Breast epithelium (tissue), 3 donors: ENCODE measurements at regions not wholly inside any gene's neighbourhood (a gene's known extent, or its start where the extent isn't known, plus 50 kb on each side); places are given as distances from the start of the nearest gene placed in this dataset.
"Not testable (repeated sequence)": the region's sequence is repeated elsewhere in the genome, so short reads cannot be mapped to it uniquely, and the experiment has no call there.

Source experiments
- POLR2A ChIP-seq: fragments of 450-650 bp; IDR thresholded peaks from one replicate; pipeline ENCODE4 v1.6.1; 2016; ENCODE audit warnings: antibody characterized with exemption, mild to moderate bottlenecking, moderate library complexity
- POLR2AphosphoS5 ChIP-seq, 3 donors: sonication (generic); formaldehyde crosslinking; IDR thresholded peaks; one replicate each; pipeline ENCODE4 v1.6.1; 2017; ENCODE audit warnings: antibody characterized with exemption in 3 of 3
- TF ChIP-seq, protein P1 (sequence below), 3 donors: fragments of 450-650 bp; IDR thresholded peaks; one replicate each; pipeline ENCODE4 v1.5.1; 2016 to 2017; ENCODE audit warnings: antibody characterized with exemption in 3 of 3, mild to moderate bottlenecking in 3 of 3, moderate library complexity in 3 of 3

DNA sequence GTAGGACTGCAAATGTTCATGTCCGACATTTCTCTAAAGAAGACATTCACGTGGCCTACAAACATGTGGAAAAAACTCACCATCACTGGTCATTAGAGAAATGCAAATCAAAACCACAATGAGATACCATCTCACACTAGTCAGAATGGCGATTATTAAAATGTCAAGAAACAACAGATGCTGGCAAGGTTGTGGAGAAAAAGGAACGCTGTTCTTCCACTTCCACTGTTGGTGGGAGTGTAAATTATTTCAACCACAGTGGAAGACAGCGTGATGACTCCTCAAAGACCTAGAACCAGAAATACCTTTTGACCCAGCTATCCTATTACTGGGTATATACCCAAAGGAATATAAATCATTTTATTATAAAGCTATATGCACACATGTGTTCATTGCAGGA, 253.9 kb upstream of the UBASH3B start:
- TF ChIP-seq, protein P1, sequence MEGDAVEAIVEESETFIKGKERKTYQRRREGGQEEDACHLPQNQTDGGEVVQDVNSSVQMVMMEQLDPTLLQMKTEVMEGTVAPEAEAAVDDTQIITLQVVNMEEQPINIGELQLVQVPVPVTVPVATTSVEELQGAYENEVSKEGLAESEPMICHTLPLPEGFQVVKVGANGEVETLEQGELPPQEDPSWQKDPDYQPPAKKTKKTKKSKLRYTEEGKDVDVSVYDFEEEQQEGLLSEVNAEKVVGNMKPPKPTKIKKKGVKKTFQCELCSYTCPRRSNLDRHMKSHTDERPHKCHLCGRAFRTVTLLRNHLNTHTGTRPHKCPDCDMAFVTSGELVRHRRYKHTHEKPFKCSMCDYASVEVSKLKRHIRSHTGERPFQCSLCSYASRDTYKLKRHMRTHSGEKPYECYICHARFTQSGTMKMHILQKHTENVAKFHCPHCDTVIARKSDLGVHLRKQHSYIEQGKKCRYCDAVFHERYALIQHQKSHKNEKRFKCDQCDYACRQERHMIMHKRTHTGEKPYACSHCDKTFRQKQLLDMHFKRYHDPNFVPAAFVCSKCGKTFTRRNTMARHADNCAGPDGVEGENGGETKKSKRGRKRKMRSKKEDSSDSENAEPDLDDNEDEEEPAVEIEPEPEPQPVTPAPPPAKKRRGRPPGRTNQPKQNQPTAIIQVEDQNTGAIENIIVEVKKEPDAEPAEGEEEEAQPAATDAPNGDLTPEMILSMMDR (IDR thresholded peaks at IDR 0.05) = not testable (repeated sequence)
- not testable (repeated sequence) for TF ChIP-seq POLR2A; POLR2AphosphoS5 (IDR thresholded peaks at IDR 0.05)
